GM12873 (cell line): ENCODE measurements at regions not wholly inside any gene's neighbourhood (a gene's known extent, or its start where the extent isn't known, plus 50 kb on each side); places are given as distances from the start of the nearest gene placed in this dataset.

ENCODE experiments used
- TF ChIP-seq, protein P1 (sequence below): IDR thresholded peaks from 2 replicates; pipeline ENCODE4 v1.5.1; 2012; ENCODE audit warnings: low read depth, mild to moderate bottlenecking, moderate library complexity, low read length, control low read depth; ENCODE audit not compliant: insufficient read depth; ENCODE audit errors: missing control alignments

DNA sequence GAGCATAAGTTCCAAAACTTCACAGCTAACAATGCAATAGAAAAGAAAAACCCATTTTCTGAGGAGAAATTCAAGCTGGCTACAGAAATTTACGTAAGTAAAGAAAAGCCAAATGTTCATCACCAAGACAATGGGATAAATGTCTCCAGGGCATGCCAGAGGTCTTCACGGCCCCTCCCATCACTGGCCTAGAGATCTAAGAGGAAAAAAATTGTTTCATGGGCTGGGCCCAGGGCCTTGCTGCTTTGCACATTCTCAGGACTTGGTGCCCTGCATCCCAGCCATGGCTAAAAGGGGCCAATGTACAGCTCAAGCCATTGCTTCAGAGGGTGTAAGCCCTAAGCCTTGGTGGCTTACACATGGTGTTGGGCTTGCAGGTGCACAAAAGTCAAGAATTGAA lies 443.6 kb downstream of the ELAVL2 start:
- TF ChIP-seq, protein P1, sequence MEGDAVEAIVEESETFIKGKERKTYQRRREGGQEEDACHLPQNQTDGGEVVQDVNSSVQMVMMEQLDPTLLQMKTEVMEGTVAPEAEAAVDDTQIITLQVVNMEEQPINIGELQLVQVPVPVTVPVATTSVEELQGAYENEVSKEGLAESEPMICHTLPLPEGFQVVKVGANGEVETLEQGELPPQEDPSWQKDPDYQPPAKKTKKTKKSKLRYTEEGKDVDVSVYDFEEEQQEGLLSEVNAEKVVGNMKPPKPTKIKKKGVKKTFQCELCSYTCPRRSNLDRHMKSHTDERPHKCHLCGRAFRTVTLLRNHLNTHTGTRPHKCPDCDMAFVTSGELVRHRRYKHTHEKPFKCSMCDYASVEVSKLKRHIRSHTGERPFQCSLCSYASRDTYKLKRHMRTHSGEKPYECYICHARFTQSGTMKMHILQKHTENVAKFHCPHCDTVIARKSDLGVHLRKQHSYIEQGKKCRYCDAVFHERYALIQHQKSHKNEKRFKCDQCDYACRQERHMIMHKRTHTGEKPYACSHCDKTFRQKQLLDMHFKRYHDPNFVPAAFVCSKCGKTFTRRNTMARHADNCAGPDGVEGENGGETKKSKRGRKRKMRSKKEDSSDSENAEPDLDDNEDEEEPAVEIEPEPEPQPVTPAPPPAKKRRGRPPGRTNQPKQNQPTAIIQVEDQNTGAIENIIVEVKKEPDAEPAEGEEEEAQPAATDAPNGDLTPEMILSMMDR: no peak

DNA sequence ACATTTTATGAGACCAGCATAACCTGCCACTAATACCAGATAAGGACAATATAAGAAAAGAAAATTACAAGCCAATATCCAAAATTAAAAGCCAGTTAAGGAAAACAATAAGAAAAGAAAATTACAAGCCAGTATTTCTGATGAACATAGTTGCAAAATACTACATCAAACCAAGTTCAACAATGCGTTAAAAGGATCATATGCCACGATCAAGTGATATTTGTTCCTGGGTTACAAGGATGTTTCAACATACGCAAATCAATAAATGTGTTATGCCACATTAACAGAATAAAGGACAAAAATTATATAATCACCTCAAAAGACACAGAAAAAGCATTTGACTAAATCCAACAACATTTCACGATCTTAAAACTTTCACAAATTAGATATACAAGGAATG lies 431.9 kb downstream of the ELAVL2 start:
- TF ChIP-seq, protein P1: no peak

DNA sequence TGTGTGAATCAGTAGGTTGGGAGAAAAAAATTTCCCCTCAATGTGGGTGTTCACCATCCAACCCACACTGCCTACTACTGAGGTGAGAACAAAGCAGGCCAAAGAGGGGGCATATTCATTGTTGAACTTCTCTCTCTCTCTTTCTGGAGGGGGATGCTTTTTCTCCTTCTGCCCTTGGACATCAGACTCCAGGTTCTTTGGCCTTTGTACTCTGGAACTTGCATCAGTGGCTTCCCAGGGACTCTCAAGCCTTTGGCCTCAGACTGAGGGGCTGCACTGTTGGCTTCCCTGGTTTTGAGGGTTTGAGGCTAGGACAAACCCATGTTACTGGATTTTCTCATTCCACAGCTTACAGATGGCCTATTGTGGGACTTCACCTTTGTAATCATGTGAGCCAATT lies 417.2 kb downstream of the ELAVL2 start:
- TF ChIP-seq, protein P1: no peak

DNA sequence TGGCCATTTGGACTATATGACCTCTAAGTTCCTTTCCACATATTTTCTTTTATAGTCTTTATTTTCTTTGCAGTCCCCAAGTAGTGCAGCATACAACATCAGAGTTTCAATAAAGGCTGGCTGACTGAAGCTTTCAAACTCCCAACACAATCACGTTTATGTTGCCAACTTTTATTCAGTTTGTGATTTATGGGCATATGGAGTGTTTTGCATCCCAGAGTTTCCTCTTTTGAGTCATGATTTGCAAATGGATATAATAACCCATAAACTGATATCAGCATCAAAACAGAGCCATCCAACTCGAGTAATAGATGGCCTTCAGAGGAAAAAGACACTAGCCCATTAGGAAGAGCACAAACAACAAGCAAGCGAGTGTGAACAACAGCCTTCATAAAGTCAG lies 414.0 kb downstream of the ELAVL2 start:
- TF ChIP-seq, protein P1: no peak

DNA sequence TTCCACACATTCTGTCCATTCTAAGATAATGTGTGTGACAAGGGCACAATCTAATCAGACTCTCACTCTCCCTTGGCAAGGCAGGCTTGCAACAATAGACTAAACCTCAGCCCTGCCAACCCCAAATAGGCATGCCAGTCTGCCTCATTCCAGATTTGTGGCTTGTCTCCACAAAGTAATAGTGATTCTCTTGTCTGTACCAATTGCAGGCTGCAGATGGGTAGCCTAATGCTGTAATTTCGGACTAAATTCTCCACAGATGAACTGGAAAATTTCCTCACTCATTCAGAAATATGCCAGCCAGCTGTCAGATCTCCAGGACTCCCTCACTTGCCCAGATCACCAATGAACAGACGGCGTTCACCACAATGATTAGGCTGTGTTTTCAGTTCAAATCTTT lies 413.6 kb downstream of the ELAVL2 start:
- TF ChIP-seq, protein P1: no peak

DNA sequence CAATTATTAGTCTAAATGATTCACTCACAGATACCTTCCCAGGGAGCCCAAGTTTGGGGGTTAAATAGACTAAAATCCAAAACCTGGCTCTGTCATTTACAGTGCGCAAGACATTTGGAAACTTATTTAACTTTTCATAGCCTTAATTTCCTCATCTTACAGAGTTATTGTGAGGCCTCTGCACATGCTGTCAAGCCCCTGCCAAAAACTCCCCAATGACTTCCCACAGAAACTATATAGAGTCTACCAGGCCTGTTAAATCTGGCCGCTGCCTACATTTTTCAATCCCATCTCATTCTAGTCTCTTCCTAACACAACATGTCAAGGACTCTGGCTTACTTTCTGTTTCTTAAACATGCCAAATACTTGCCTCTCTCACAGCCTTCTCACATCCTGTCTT lies 412.5 kb downstream of the ELAVL2 start:
- TF ChIP-seq, protein P1: no peak

DNA sequence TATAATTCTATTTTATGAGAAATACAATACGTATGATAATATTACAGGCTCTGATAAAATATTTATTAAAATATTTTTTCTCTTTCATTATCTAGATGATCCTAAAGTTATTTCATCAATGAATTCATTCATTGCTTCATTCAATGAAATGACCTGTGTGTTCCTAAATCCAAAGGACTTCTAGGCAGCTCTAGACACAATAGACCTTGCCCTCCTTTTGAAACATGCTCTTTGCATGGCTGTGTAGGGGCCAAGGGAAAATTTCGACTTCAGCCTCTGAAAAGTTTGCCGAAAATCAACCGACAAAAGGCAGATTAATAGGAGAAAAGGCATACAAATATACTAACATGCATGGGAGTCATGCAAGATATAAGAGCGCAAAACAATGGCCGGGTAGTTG lies 402.0 kb downstream of the ELAVL2 start:
- TF ChIP-seq, protein P1: no peak
